GM23248 (cell line): ENCODE measurements at regions not wholly inside any gene's neighbourhood (a gene's known extent, or its start where the extent isn't known, plus 50 kb on each side); places are given as distances from the start of the nearest gene placed in this dataset.
A peak's percentile ranks its signal among the peaks of the same experiment; 100 is the strongest.

Source experiments
- DNase-seq: peaks from one replicate; pipeline ENCODE4 v3.0.0-alpha.2; 2015
- H2AFZ ChIP-seq: fragments of 200-600 bp; sonication (generic); 2 replicates; pipeline ENCODE4 v1.6.1; 2016; ENCODE audit warnings: antibody characterized with exemption
- H3F3A ChIP-seq: fragments of 200-600 bp; sonication (generic); 2 replicates; pipeline ENCODE4 v1.6.1; 2016; ENCODE audit warnings: mild to moderate bottlenecking, antibody characterized with exemption, mixed run types; ENCODE audit not compliant: insufficient read depth
- H3K27ac ChIP-seq: fragments of 200-600 bp; sonication (generic); 2 replicates; pipeline ENCODE4 v1.5.1; 2016; ENCODE audit warnings: mild to moderate bottlenecking
- H3K27me3 ChIP-seq: fragments of 200-600 bp; sonication (generic); replicated peaks from 2 replicates; pipeline ENCODE4 v1.6.1; 2016; ENCODE audit warnings: mild to moderate bottlenecking; ENCODE audit not compliant: insufficient read depth
- H3K36me3 ChIP-seq: fragments of 200-600 bp; sonication (generic); 2 replicates; pipeline ENCODE4 v1.6.1; 2016; ENCODE audit warnings: low read depth, mild to moderate bottlenecking
- H3K4me1 ChIP-seq: fragments of 200-600 bp; sonication (generic); 2 replicates; pipeline ENCODE4 v1.6.1; 2016; ENCODE audit warnings: mild to moderate bottlenecking; ENCODE audit not compliant: insufficient read depth
- H3K4me2 ChIP-seq: fragments of 200-600 bp; sonication (generic); one replicate; pipeline ENCODE4 v1.6.1; 2016; ENCODE audit warnings: mild to moderate bottlenecking; ENCODE audit not compliant: unreplicated experiment
- H3K4me3 ChIP-seq: fragments of 200-600 bp; sonication (generic); 2 replicates; pipeline ENCODE4 v1.5.1; 2016; ENCODE audit warnings: mild to moderate bottlenecking
- H3K79me2 ChIP-seq: fragments of 200-600 bp; sonication (generic); 2 replicates; pipeline ENCODE4 v1.6.1; 2016; ENCODE audit warnings: mild to moderate bottlenecking; ENCODE audit not compliant: insufficient read depth
- H3K9ac ChIP-seq: fragments of 200-600 bp; sonication (generic); 2 replicates; pipeline ENCODE4 v1.6.1; 2016; ENCODE audit warnings: mild to moderate bottlenecking
- H3K9me2 ChIP-seq: fragments of 200-600 bp; sonication (generic); 2 replicates; pipeline ENCODE4 v1.6.1; 2016; ENCODE audit warnings: mixed run types, mild to moderate bottlenecking, moderate library complexity; ENCODE audit not compliant: insufficient read depth
- H3K9me3 ChIP-seq: fragments of 200-600 bp; sonication (generic); one replicate; pipeline ENCODE4 v1.6.1; 2017; ENCODE audit warnings: low read depth
- H4K20me1 ChIP-seq: fragments of 200-600 bp; sonication (generic); 2 replicates; pipeline ENCODE4 v1.6.0; 2016; ENCODE audit not compliant: insufficient read depth
- EZH2 ChIP-seq: fragments of 200-600 bp; sonication (generic); IDR thresholded peaks from 2 replicates; pipeline ENCODE4 v1.6.1; 2018; ENCODE audit warnings: antibody characterized with exemption, mild to moderate bottlenecking; ENCODE audit not compliant: insufficient read depth, poor library complexity, severe bottlenecking
- EZH2phosphoT487 ChIP-seq: fragments of 200-600 bp; sonication (generic); IDR thresholded peaks from 2 replicates; pipeline ENCODE4 v1.6.1; 2018; ENCODE audit warnings: antibody characterized with exemption, moderate library complexity, mild to moderate bottlenecking, low read depth; ENCODE audit not compliant: insufficient read depth
- WGBS, 2 experiments: methylation state at CpG; one replicate each; pipeline ENCODE4 v1.1.6; 2015 to 2017; ENCODE audit warnings: low lambda C conversion rate in 2 of 2, low coverage in 1 of 2; ENCODE audit errors: missing lambda C conversion rate in 2 of 2; 5-methylcytosine and 5-hydroxymethylcytosine counted together
- in situ Hi-C: fragments of 300-500 bp; cut with MboI; formaldehyde crosslinking; loops from 2 replicates; pipeline ENCODE4 v1.15.0; 2020

DNA sequence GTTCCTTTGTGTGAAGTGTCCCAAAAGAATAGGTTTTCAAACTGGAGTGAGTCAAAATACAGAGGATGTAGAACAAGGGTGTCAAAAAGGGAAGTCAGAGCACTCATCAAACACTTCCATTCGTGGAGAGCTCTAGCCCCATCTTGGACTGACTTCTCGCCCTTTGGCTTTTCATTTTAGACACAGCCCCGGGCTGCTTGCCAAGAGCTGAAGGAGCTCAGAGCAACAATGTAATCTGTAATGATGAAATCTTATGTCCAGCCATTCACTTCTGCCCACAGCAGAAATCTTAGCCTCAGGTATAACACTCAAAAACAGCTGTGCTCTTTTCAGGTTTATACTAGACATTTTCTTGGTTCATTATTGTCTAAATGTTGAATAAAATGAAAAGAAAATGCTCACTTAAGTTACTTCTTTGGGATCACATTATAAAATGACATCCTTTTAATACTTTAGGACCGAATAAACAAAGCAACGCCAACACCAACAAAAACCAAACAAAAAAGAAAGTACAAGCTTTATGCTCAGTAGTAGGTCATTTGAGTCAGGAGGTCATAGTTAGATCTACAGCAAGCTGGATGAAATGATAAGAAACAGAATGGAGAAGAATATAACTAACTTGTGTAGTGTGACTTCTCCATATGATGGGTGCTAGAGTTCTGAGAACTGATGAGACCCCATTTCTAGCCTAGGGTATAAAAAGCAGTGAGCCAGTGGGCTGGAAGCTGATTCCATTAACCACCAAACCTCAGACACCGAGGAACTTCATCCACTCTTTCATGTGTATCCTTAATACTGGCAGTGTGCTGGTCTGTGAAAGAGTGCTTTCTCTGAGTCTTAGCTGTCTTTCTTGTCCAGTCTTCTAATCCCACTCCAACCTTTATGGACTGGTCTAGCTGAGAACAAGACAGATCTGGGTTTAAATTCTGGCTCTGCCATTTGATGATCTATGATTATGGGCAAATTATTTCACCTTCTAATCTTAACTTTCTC is 131.8 kb upstream of the SLC7A14 start:
- no peaks in the 10 kb centered on the region for H3K79me2 ChIP-seq
- in situ Hi-C loops = no loop called here
- TF ChIP-seq EZH2phosphoT487 (no peak), EZH2 (no peak)
- H3K27me3 ChIP-seq = no peaks in the 10 kb centered on the region
- no peak overlapping the region for H2AFZ ChIP-seq
- H3K36me3 ChIP-seq = no peaks in the 10 kb centered on the region
- no peak overlapping the region for H3K27ac ChIP-seq
- 81 to 83% methylated on average over 6 of the region's 6 CpGs for WGBS, 2 experiments
- peak; percentile 52 for DNase-seq
- no peak overlapping the region for H3K4me2 ChIP-seq
- H3K9ac ChIP-seq = no peak overlapping the region
- H3K4me3 ChIP-seq = no peak overlapping the region
- H3F3A ChIP-seq = peaks cover 36% of the 10 kb centered on the region
- H3K4me1 ChIP-seq = peaks cover 36% of the 10 kb centered on the region
- H3K9me2 ChIP-seq = no peaks in the 10 kb centered on the region
- no peaks in the 10 kb centered on the region for H3K9me3 ChIP-seq
- no peaks in the 10 kb centered on the region for H4K20me1 ChIP-seq

DNA sequence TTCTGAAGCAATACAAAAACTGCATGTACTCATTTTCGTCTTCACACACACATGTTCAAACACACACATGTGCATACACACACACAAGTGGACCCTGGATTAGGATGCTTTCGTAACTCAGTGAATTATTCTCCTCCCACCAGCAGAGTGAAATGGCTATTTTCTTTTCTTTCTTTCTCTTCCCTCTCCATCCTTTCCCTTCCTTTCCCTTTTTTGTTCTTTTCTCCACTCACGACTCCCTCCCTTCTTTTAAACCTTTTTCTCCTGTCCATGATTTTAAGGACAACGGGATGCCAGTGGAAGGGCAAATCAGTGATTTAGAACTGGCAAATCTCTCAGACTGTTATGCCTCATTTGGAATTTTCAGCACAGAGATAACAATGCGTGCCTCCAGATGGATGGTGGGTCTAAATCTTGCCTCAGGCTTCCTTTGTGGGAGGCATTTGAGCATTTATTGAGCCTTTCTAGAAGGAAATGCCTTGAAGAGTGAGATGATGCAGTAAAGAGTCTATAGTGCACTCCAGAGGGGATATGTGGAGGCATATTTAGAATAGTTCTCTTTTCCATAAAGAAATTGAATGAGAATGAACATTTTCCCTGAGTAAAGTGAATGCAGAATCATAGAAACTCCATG is 130.4 kb upstream of the SLC7A14 start:
- DNase-seq = no peak
- TF ChIP-seq EZH2 (no peak), EZH2phosphoT487 (no peak)
- no peak overlapping the region for H3K4me3 ChIP-seq
- no peaks in the 10 kb centered on the region for H3K27me3 ChIP-seq
- in situ Hi-C loops = no loop called here
- H3K4me1 ChIP-seq = peaks cover 50% of the 10 kb centered on the region
- peaks cover 49% of the 10 kb centered on the region for H3F3A ChIP-seq
- H3K9ac ChIP-seq = no peak overlapping the region
- no peaks in the 10 kb centered on the region for H3K9me2 ChIP-seq
- H3K79me2 ChIP-seq = no peaks in the 10 kb centered on the region
- no peaks in the 10 kb centered on the region for H3K36me3 ChIP-seq
- WGBS, 2 experiments = 95 to 96% methylated on average over 5 of the region's 5 CpGs
- no peak overlapping the region for H3K27ac ChIP-seq
- no peaks in the 10 kb centered on the region for H4K20me1 ChIP-seq
- H3K9me3 ChIP-seq = no peaks in the 10 kb centered on the region
- H3K4me2 ChIP-seq = no peak overlapping the region
- H2AFZ ChIP-seq = no peak overlapping the region

DNA sequence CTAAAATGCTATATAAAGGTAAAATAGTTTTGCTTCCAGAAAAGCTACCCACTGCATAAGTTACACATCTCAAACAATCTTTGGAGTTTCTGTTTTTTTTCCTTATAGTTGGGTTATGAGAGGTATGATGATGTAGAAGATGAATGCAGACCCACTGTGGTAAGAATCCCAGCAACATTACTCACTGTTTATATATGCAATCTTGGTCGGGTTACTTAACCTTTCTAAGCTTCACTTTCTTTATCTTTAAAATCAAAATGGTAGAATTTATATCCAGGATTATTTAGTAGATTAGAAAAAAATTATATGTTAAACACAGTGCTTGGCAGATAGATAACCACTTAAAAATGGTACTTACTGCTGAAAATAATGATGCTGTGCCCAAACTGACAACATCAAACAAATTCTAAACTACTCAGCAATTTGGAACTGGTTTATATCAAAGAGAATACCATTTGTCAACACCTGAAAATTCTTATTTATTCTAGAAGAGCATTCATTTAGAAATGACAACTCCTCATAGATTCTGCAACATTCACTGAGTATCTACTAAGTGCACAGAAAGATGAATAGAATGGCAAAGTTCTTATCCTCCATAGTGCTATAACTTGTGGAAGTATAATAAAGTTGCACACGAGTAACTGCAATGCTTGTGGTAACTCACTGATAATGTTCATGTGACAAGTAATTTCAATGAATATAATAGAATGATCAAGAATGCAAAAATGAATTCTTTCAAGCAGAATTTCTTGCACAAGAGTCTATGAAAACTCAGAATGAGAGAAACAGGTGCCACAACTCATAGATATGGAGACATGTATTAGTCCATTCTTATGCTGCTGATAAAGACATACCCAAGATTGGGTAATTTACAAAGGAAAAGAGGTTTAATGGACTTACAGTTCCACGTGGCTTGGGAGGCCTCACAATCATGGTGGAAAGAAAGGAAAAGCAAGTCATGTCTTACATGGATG is 129.0 kb upstream of the SLC7A14 start:
- no peak for TF ChIP-seq EZH2
- TF ChIP-seq EZH2phosphoT487 = no peak
- no peaks in the 10 kb centered on the region for H4K20me1 ChIP-seq

DNA sequence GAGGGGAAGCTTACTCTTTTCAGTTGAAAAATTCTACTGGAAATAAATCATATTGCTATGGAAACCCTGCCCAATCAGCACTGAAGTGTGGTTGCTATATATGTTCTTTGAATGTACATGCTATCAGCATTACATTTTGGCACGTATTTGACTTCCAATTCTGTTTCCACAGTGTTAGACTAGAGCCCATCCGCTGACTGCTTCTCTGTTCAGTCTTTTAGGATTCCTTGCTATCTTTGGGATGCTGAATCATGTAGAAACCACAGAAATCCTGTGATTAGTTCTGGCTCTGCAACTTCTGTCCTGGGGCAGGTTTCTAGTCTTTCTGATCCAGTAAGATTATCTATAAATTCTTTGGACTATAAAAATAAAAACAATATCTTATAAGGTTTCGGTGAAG is 128.2 kb upstream of the SLC7A14 start:
- H3K4me2 ChIP-seq = peak overlapping the region; percentile 56
- H3K27me3 ChIP-seq = no peaks in the 10 kb centered on the region
- DNase-seq = peak; percentile 77
- 72 to 74% methylated on average over 3 of the region's 3 CpGs for WGBS, 2 experiments
- no peaks in the 10 kb centered on the region for H3K9me2 ChIP-seq
- H4K20me1 ChIP-seq = no peaks in the 10 kb centered on the region
- H3K36me3 ChIP-seq = no peaks in the 10 kb centered on the region
- no peak overlapping the region for H3K4me3 ChIP-seq
- in situ Hi-C loops = no loop called here
- H2AFZ ChIP-seq = no peak overlapping the region
- peaks cover 59% of the 10 kb centered on the region for H3K4me1 ChIP-seq
- H3K9me3 ChIP-seq = no peaks in the 10 kb centered on the region
- no peak for TF ChIP-seq EZH2
- TF ChIP-seq EZH2phosphoT487 = no peak
- peaks cover 58% of the 10 kb centered on the region for H3F3A ChIP-seq
- no peaks in the 10 kb centered on the region for H3K79me2 ChIP-seq
- no peak overlapping the region for H3K9ac ChIP-seq
- H3K27ac ChIP-seq = peak overlapping the region; percentile 65

More for the DNA sequence above, 129.0 kb upstream of the SLC7A14 start:
- H3K4me1 ChIP-seq = peaks cover 54% of the 10 kb centered on the region
- H3K27me3 ChIP-seq = no peaks in the 10 kb centered on the region
- no peak overlapping the region for H2AFZ ChIP-seq
- in situ Hi-C loops = no loop called here
- no peaks in the 10 kb centered on the region for H3K79me2 ChIP-seq
- H3K36me3 ChIP-seq = no peaks in the 10 kb centered on the region
- H3K9ac ChIP-seq = no peak overlapping the region
- peak overlapping the region; percentile 65 for H3K27ac ChIP-seq
- peak overlapping the region; percentile 56 for H3K4me2 ChIP-seq
- H3K4me3 ChIP-seq = no peak overlapping the region
- H3K9me3 ChIP-seq = no peaks in the 10 kb centered on the region
- H3K9me2 ChIP-seq = no peaks in the 10 kb centered on the region
- H3F3A ChIP-seq = peaks cover 51% of the 10 kb centered on the region
- WGBS, 2 experiments = 52 to 58% methylated on average over 3 of the region's 3 CpGs
- peak; percentile 70 for DNase-seq
